HEK293 (cell line): ENCODE measurements at regions not wholly inside any gene's neighbourhood (a gene's known extent, or its start where the extent isn't known, plus 50 kb on each side); places are given as distances from the start of the nearest gene placed in this dataset.

ENCODE experiments used
- MYNN ChIP-seq: fragments of 450-650 bp; formaldehyde crosslinking; IDR thresholded peaks from 2 replicates; pipeline ENCODE4 v1.5.1; 2016; ENCODE audit warnings: missing biosample characterization, missing genetic modification characterization, borderline replicate concordance
- REPIN1 ChIP-seq: fragments of 450-650 bp; formaldehyde crosslinking; IDR thresholded peaks from 2 replicates; pipeline ENCODE4 v1.5.1; 2017; ENCODE audit warnings: missing biosample characterization, missing genetic modification characterization, low read depth
- TCF7L2 ChIP-seq: IDR thresholded peaks from 2 replicates; pipeline ENCODE4 v1.6.1; 2011; ENCODE audit warnings: low read depth, mild to moderate bottlenecking, inconsistent platforms, low read length, moderate library complexity, borderline replicate concordance
- YY1 ChIP-seq: fragments of 450-650 bp; formaldehyde crosslinking; IDR thresholded peaks from 2 replicates; pipeline ENCODE4 v1.5.1; 2018; ENCODE audit warnings: missing biosample characterization, missing genetic modification characterization
- ZBTB1 ChIP-seq: fragments of 450-650 bp; formaldehyde crosslinking; IDR thresholded peaks from 2 replicates; pipeline ENCODE4 v1.5.1; 2016; ENCODE audit warnings: missing biosample characterization, missing genetic modification characterization
- ZNF132 ChIP-seq: fragments of 450-650 bp; formaldehyde crosslinking; IDR thresholded peaks from 2 replicates; pipeline ENCODE4 v1.5.1; 2017; ENCODE audit warnings: missing biosample characterization, missing genetic modification characterization, borderline replicate concordance
- ZNF221 ChIP-seq: fragments of 450-650 bp; formaldehyde crosslinking; IDR thresholded peaks from 2 replicates; pipeline ENCODE4 v1.5.1; 2017; ENCODE audit warnings: missing biosample characterization, missing genetic modification characterization, borderline replicate concordance
- ZNF274 ChIP-seq, 2 experiments: fragments of 200-500 bp in 1 of 2; fragments of 450-650 bp in 1 of 2; sonication (Bioruptor generic) in 1 of 2; formaldehyde crosslinking in 1 of 2; IDR thresholded peaks; 2 replicates each; pipeline versions ENCODE4 v1.5.1 to v1.6.1; 2014 to 2016; ENCODE audit warnings: borderline replicate concordance in 1 of 2, inconsistent platforms in 1 of 2, low read length in 1 of 2, missing biosample characterization in 1 of 2, missing genetic modification characterization in 1 of 2
- ZNF558 ChIP-seq: fragments of 450-650 bp; formaldehyde crosslinking; IDR thresholded peaks from 2 replicates; pipeline ENCODE4 v1.5.1; 2016; ENCODE audit warnings: missing biosample characterization, missing genetic modification characterization
- ZNF660 ChIP-seq: fragments of 450-650 bp; IDR thresholded peaks from 2 replicates; pipeline ENCODE4 v1.5.1; 2018; ENCODE audit warnings: missing biosample characterization, mild to moderate bottlenecking, missing genetic modification characterization
- TF ChIP-seq, protein P1 (sequence below): fragments of 450-650 bp; formaldehyde crosslinking; IDR thresholded peaks from 2 replicates; pipeline ENCODE4 v1.5.1; 2016; ENCODE audit warnings: missing biosample characterization, missing genetic modification characterization
- TF ChIP-seq, protein P2 (sequence below): fragments of 450-650 bp; formaldehyde crosslinking; conservative IDR thresholded peaks from 2 replicates; pipeline ENCODE4 v1.5.1; 2016; ENCODE audit warnings: low read depth, missing biosample characterization, missing genetic modification characterization

DNA sequence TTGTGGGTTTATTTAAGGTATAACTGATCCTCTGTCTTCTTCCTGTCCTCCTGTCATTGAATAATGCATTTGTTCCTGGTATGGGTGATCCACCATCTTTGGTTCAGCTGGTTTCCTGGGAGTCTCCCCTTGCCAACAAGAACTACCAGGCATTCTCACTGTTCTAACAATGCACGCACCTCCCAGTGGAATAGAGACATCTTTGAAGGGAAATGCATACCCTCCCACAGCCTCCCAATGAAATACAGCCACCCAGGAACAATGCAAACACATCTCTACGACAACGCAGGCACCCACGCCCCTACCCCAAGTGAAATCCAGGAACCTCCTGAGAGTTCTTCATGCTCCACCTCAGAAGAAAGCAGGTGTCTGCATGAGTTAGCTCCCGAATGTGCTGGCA is 318.0 kb downstream of the SOX11 start:
- TF ChIP-seq, protein P1, sequence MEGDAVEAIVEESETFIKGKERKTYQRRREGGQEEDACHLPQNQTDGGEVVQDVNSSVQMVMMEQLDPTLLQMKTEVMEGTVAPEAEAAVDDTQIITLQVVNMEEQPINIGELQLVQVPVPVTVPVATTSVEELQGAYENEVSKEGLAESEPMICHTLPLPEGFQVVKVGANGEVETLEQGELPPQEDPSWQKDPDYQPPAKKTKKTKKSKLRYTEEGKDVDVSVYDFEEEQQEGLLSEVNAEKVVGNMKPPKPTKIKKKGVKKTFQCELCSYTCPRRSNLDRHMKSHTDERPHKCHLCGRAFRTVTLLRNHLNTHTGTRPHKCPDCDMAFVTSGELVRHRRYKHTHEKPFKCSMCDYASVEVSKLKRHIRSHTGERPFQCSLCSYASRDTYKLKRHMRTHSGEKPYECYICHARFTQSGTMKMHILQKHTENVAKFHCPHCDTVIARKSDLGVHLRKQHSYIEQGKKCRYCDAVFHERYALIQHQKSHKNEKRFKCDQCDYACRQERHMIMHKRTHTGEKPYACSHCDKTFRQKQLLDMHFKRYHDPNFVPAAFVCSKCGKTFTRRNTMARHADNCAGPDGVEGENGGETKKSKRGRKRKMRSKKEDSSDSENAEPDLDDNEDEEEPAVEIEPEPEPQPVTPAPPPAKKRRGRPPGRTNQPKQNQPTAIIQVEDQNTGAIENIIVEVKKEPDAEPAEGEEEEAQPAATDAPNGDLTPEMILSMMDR (tag by site-specific recombination) = no peak
- no peak for TF ChIP-seq ZBTB1 (tag by site-specific recombination)
- no peak for TF ChIP-seq ZNF558 (tag by site-specific recombination)
- TF ChIP-seq ZNF132 (tag by site-specific recombination) = no peak
- no peak for TF ChIP-seq ZNF274 (IDR thresholded peaks at IDR 0.05; ENCODE audit: low read length)
- TF ChIP-seq ZNF274 (tag by site-specific recombination; IDR thresholded peaks at IDR 0.05; ENCODE audit: borderline replicate concordance) = no peak
- TF ChIP-seq REPIN1 = no peak
- no peak for TF ChIP-seq MYNN (tag by site-specific recombination)
- no peak for TF ChIP-seq ZNF221 (tag by site-specific recombination)
- TF ChIP-seq, protein P2, sequence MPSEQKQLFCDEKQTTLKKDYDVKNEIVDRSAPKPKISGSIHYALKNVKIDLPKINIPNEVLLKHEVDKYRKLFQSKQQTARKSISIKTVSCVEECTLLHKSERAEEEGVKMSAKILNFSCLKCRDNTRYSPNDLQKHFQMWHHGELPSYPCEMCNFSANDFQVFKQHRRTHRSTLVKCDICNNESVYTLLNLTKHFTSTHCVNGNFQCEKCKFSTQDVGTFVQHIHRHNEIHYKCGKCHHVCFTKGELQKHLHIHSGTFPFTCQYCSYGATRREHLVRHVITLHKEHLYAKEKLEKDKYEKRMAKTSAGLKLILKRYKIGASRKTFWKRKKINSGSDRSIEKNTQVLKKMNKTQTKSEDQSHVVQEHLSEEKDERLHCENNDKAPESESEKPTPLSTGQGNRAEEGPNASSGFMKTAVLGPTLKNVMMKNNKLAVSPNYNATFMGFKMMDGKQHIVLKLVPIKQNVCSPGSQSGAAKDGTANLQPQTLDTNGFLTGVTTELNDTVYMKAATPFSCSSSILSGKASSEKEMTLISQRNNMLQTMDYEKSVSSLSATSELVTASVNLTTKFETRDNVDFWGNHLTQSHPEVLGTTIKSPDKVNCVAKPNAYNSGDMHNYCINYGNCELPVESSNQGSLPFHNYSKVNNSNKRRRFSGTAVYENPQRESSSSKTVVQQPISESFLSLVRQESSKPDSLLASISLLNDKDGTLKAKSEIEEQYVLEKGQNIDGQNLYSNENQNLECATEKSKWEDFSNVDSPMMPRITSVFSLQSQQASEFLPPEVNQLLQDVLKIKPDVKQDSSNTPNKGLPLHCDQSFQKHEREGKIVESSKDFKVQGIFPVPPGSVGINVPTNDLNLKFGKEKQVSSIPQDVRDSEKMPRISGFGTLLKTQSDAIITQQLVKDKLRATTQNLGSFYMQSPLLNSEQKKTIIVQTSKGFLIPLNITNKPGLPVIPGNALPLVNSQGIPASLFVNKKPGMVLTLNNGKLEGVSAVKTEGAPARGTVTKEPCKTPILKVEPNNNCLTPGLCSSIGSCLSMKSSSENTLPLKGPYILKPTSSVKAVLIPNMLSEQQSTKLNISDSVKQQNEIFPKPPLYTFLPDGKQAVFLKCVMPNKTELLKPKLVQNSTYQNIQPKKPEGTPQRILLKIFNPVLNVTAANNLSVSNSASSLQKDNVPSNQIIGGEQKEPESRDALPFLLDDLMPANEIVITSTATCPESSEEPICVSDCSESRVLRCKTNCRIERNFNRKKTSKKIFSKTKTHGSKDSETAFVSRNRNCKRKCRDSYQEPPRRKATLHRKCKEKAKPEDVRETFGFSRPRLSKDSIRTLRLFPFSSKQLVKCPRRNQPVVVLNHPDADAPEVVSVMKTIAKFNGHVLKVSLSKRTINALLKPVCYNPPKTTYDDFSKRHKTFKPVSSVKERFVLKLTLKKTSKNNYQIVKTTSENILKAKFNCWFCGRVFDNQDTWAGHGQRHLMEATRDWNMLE (tag by site-specific recombination) = no peak
- TF ChIP-seq YY1 = no peak
- no peak for TF ChIP-seq TCF7L2
- TF ChIP-seq ZNF660 (tag by site-specific recombination) = no peak
